GM23338 (cell line): ENCODE measurements at regions not wholly inside any gene's neighbourhood (a gene's known extent, or its start where the extent isn't known, plus 50 kb on each side); places are given as distances from the start of the nearest gene placed in this dataset.

Experiments used
- ATAC-seq: fragments of 200-7000 bp; cut with Tn5 transposase; 3 replicates; pipeline ENCODE4 v1.9.1; 2020
- DNase-seq: peaks from one replicate; pipeline ENCODE4 v3.0.0-alpha.2; 2015; ENCODE audit warnings: low spot score
- H2AFZ ChIP-seq: fragments of 200-600 bp; sonication (generic); 2 replicates; pipeline ENCODE4 v1.8.0; 2016; ENCODE audit warnings: antibody characterized with exemption, mild to moderate bottlenecking, moderate library complexity
- H3F3A ChIP-seq: fragments of 200-600 bp; sonication (generic); replicated peaks from 2 replicates; pipeline ENCODE4 v1.8.0; 2017; ENCODE audit warnings: antibody characterized with exemption, mixed run types, low read depth
- H3K27ac ChIP-seq: fragments of 200-600 bp; sonication (generic); 2 replicates; pipeline ENCODE4 v1.6.1; 2016; ENCODE audit warnings: low read depth
- H3K27me3 ChIP-seq: fragments of 200-600 bp; sonication (generic); 2 replicates; pipeline ENCODE4 v1.8.0; 2016; ENCODE audit warnings: mild to moderate bottlenecking, mixed run types, moderate library complexity; ENCODE audit not compliant: insufficient read depth
- H3K36me3 ChIP-seq: fragments of 200-600 bp; sonication (generic); 2 replicates; pipeline ENCODE4 v1.8.0; 2016; ENCODE audit warnings: mild to moderate bottlenecking; ENCODE audit not compliant: insufficient read depth
- H3K4me1 ChIP-seq: fragments of 200-600 bp; sonication (generic); 2 replicates; pipeline ENCODE4 v1.8.0; 2016; ENCODE audit warnings: mild to moderate bottlenecking, moderate library complexity; ENCODE audit not compliant: insufficient read depth
- H3K4me2 ChIP-seq: fragments of 200-600 bp; sonication (generic); 2 replicates; pipeline ENCODE4 v1.7.1; 2017; ENCODE audit warnings: mixed run types
- H3K4me3 ChIP-seq: fragments of 200-600 bp; sonication (generic); 2 replicates; pipeline ENCODE4 v1.6.1; 2016; ENCODE audit warnings: mixed run types
- H3K79me2 ChIP-seq: fragments of 200-600 bp; sonication (generic); replicated peaks from 2 replicates; pipeline ENCODE4 v1.8.0; 2017; ENCODE audit warnings: mild to moderate bottlenecking; ENCODE audit not compliant: insufficient read depth
- H3K9me2 ChIP-seq: fragments of 200-600 bp; sonication (generic); 2 replicates; pipeline ENCODE4 v1.8.0; 2017; ENCODE audit not compliant: insufficient read depth
- H4K20me1 ChIP-seq: fragments of 200-600 bp; sonication (generic); replicated peaks from 2 replicates; pipeline ENCODE4 v1.8.0; 2017; ENCODE audit warnings: mild to moderate bottlenecking; ENCODE audit not compliant: insufficient read depth
- H3K27ac Mint-ChIP-seq: 2 replicates; pipeline ENCODE4 v1.8.0; 2020; ENCODE audit warnings: inconsistent platforms, mild to moderate bottlenecking, moderate library complexity, mixed read lengths
- H3K27me3 Mint-ChIP-seq: 3 replicates; pipeline ENCODE4 v1.8.0; 2022; ENCODE audit warnings: low read depth, mild to moderate bottlenecking, moderate library complexity, mixed read lengths, inconsistent platforms; ENCODE audit not compliant: insufficient read depth, poor library complexity
- H3K36me3 Mint-ChIP-seq: 3 replicates; pipeline ENCODE4 v1.8.0; 2021; ENCODE audit warnings: low read depth, mild to moderate bottlenecking, inconsistent platforms, moderate library complexity, mixed read lengths
- H3K4me1 Mint-ChIP-seq: 3 replicates; pipeline ENCODE4 v1.8.0; 2020; ENCODE audit warnings: mild to moderate bottlenecking, inconsistent platforms, mixed read lengths
- H3K4me3 Mint-ChIP-seq: 3 replicates; pipeline ENCODE4 v1.8.0; 2021; ENCODE audit warnings: moderate library complexity, mild to moderate bottlenecking, inconsistent platforms, mixed read lengths
- H3K9me3 Mint-ChIP-seq: 3 replicates; pipeline ENCODE4 v1.8.0; 2020; ENCODE audit warnings: moderate library complexity, mild to moderate bottlenecking, inconsistent platforms, mixed read lengths
- CREB1 ChIP-seq: fragments of 250-450 bp; sonication (Bioruptor Pico); IDR thresholded peaks from 2 replicates; pipeline ENCODE4 v1.5.0; 2020; ENCODE audit warnings: low read depth, mild to moderate bottlenecking, moderate library complexity
- CTCF ChIP-seq, 2 experiments: fragments of 200-600 bp in 1 of 2; sonication (generic) in 1 of 2; conservative IDR thresholded peaks; 2 replicates each; pipeline versions ENCODE4 v1.5.1 to v1.6.1; 2016 to 2017; ENCODE audit warnings: antibody characterized with exemption in 2 of 2, low read depth in 2 of 2, mild to moderate bottlenecking in 2 of 2, moderate library complexity in 1 of 2
- ETS1 ChIP-seq: IDR thresholded peaks from 2 replicates; pipeline ENCODE4 v1.6.1; 2016; ENCODE audit warnings: antibody characterized with exemption
- EZH2 ChIP-seq: fragments of 200-600 bp; sonication (generic); IDR thresholded peaks from one replicate; pipeline ENCODE4 v1.8.0; 2017; ENCODE audit warnings: antibody characterized with exemption, mild to moderate bottlenecking, low read depth; ENCODE audit not compliant: unreplicated experiment
- EZH2phosphoT487 ChIP-seq: fragments of 200-600 bp; sonication (generic); IDR thresholded peaks from one replicate; pipeline ENCODE4 v1.8.1; 2018; ENCODE audit warnings: antibody characterized with exemption; ENCODE audit not compliant: unreplicated experiment
- JUNB ChIP-seq: IDR thresholded peaks from one replicate; pipeline ENCODE4 v1.6.1; 2016; ENCODE audit warnings: antibody characterized with exemption; ENCODE audit not compliant: unreplicated experiment
- NANOG ChIP-seq: IDR thresholded peaks from 2 replicates; pipeline ENCODE4 v1.6.1; 2016; ENCODE audit warnings: antibody characterized with exemption, borderline replicate concordance
- POLR2AphosphoS5 ChIP-seq: IDR thresholded peaks from 2 replicates; pipeline ENCODE4 v1.6.1; 2016; ENCODE audit warnings: antibody characterized with exemption, low read depth
- REST ChIP-seq: IDR thresholded peaks from one replicate; pipeline ENCODE4 v1.6.1; 2018; ENCODE audit warnings: antibody characterized with exemption; ENCODE audit not compliant: unreplicated experiment
- STAT1 ChIP-seq: IDR thresholded peaks from one replicate; pipeline ENCODE4 v1.6.1; 2016; ENCODE audit warnings: antibody characterized with exemption; ENCODE audit not compliant: unreplicated experiment
- ZNF114 ChIP-seq: fragments of 250-450 bp; sonication (Bioruptor Pico); IDR thresholded peaks from 2 replicates; pipeline ENCODE4 v1.5.0; 2020; ENCODE audit warnings: mild to moderate bottlenecking, moderate library complexity
- ZNF331 ChIP-seq: fragments of 250-450 bp; sonication (Bioruptor Pico); IDR thresholded peaks from 2 replicates; pipeline ENCODE4 v1.5.0; 2020; ENCODE audit warnings: low read depth, mild to moderate bottlenecking, moderate library complexity
- TF ChIP-seq, protein P1 (sequence below): fragments of 250-450 bp; sonication (Bioruptor Pico); IDR thresholded peaks from 2 replicates; pipeline ENCODE4 v1.5.0; 2020; ENCODE audit warnings: mild to moderate bottlenecking, moderate library complexity

- no peaks in the 10 kb centered on the region for H3K4me1 Mint-ChIP-seq
- no peak overlapping the region for H3K4me3 Mint-ChIP-seq
- Histone ChIP-seq H3K36me3 (no peaks in the 10 kb centered on the region), H2AFZ (no peak overlapping the region), H3K79me2 (no peaks in the 10 kb centered on the region), H4K20me1 (no peaks in the 10 kb centered on the region), H3K9me2 (peaks cover 10% of the 10 kb centered on the region), H3K27ac (no peak overlapping the region), H3K4me1 (no peaks in the 10 kb centered on the region), H3K27me3 (no peaks in the 10 kb centered on the region), H3F3A (no peaks in the 10 kb centered on the region), H3K4me2 (no peak overlapping the region), H3K4me3 (no peak overlapping the region)
- 0 out of 3 replicates have a peak, but pooled peaks cover 2% of the 10 kb centered on the region for H3K36me3 Mint-ChIP-seq
- no peak for TF ChIP-seq CTCF (conservative IDR thresholded peaks at IDR 0.05; ENCODE audit: low read depth in 2 of 2)
- no peak for TF ChIP-seq EZH2
- TF ChIP-seq STAT1, result no peak
- TF ChIP-seq REST, result no peak
- no peak for TF ChIP-seq JUNB
- TF ChIP-seq, protein P1, sequence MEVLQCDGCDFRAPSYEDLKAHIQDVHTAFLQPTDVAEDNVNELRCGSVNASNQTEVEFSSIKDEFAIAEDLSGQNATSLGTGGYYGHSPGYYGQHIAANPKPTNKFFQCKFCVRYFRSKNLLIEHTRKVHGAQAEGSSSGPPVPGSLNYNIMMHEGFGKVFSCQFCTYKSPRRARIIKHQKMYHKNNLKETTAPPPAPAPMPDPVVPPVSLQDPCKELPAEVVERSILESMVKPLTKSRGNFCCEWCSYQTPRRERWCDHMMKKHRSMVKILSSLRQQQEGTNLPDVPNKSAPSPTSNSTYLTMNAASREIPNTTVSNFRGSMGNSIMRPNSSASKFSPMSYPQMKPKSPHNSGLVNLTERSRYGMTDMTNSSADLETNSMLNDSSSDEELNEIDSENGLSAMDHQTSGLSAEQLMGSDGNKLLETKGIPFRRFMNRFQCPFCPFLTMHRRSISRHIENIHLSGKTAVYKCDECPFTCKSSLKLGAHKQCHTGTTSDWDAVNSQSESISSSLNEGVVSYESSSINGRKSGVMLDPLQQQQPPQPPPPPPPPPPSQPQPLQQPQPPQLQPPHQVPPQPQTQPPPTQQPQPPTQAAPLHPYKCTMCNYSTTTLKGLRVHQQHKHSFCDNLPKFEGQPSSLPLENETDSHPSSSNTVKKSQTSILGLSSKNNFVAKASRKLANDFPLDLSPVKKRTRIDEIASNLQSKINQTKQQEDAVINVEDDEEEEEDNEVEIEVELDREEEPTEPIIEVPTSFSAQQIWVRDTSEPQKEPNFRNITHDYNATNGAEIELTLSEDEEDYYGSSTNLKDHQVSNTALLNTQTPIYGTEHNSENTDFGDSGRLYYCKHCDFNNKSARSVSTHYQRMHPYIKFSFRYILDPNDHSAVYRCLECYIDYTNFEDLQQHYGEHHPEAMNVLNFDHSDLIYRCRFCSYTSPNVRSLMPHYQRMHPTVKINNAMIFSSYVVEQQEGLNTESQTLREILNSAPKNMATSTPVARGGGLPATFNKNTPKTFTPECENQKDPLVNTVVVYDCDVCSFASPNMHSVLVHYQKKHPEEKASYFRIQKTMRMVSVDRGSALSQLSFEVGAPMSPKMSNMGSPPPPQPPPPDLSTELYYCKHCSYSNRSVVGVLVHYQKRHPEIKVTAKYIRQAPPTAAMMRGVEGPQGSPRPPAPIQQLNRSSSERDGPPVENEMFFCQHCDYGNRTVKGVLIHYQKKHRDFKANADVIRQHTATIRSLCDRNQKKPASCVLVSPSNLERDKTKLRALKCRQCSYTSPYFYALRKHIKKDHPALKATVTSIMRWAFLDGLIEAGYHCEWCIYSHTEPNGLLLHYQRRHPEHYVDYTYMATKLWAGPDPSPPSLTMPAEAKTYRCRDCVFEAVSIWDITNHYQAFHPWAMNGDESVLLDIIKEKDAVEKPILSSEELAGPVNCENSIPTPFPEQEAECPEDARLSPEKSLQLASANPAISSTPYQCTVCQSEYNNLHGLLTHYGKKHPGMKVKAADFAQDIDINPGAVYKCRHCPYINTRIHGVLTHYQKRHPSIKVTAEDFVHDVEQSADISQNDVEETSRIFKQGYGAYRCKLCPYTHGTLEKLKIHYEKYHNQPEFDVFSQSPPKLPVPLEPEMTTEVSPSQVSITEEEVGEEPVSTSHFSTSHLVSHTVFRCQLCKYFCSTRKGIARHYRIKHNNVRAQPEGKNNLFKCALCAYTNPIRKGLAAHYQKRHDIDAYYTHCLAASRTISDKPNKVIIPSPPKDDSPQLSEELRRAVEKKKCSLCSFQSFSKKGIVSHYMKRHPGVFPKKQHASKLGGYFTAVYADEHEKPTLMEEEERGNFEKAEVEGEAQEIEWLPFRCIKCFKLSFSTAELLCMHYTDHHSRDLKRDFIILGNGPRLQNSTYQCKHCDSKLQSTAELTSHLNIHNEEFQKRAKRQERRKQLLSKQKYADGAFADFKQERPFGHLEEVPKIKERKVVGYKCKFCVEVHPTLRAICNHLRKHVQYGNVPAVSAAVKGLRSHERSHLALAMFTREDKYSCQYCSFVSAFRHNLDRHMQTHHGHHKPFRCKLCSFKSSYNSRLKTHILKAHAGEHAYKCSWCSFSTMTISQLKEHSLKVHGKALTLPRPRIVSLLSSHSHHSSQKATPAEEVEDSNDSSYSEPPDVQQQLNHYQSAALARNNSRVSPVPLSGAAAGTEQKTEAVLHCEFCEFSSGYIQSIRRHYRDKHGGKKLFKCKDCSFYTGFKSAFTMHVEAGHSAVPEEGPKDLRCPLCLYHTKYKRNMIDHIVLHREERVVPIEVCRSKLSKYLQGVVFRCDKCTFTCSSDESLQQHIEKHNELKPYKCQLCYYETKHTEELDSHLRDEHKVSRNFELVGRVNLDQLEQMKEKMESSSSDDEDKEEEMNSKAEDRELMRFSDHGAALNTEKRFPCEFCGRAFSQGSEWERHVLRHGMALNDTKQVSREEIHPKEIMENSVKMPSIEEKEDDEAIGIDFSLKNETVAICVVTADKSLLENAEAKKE, result no peak
- TF ChIP-seq ZNF331 (CRISPR knock-in tag), result no peak
- TF ChIP-seq NANOG, result no peak
- TF ChIP-seq ETS1, result no peak
- no peak for TF ChIP-seq POLR2AphosphoS5
- no peak for TF ChIP-seq EZH2phosphoT487
- TF ChIP-seq CREB1 (CRISPR knock-in tag), result no peak
- no peak for TF ChIP-seq ZNF114
- no peak overlapping the region for H3K27ac Mint-ChIP-seq
- peaks cover 11% of the 10 kb centered on the region; the same call in 2 of the 3 replicates for H3K9me3 Mint-ChIP-seq
- ATAC-seq, result no peak
- no peak for DNase-seq
- H3K27me3 Mint-ChIP-seq, result peaks cover 2% of the 10 kb centered on the region
These were observed 577.7 kb upstream of the USP24 start for GRCh38 chr1:55792870-55793269.
